H1 (cell line): ENCODE measurements at regions not wholly inside any gene's neighbourhood (a gene's known extent, or its start where the extent isn't known, plus 50 kb on each side); places are given as distances from the start of the nearest gene placed in this dataset.

Experiments used
- TF ChIP-seq, protein P1 (sequence below): IDR thresholded peaks from 2 replicates; pipeline ENCODE4 v1.6.1; 2011; ENCODE audit warnings: low read length, improper control_type of control experiment

DNA sequence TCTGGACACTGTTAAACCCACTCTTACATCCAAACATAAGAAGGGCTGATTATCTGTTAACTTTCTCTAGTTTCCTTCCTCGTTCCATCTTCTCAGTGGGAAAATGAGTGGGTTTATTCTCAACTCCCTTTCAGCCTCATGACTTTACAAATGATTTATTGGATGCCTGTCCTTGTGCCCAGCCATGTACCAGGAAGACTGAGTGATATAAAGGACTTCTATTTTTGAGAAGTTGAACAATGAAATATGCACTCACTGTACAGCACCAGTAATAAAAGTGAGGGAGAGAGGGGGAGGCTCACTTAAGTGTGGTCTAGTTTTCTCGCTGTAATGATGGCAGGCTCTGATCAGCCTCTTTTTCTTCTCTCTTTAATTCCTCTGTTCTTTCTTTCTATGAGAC lies 277.6 kb downstream of the SMARCA2 start (continued):
- TF ChIP-seq, protein P1, sequence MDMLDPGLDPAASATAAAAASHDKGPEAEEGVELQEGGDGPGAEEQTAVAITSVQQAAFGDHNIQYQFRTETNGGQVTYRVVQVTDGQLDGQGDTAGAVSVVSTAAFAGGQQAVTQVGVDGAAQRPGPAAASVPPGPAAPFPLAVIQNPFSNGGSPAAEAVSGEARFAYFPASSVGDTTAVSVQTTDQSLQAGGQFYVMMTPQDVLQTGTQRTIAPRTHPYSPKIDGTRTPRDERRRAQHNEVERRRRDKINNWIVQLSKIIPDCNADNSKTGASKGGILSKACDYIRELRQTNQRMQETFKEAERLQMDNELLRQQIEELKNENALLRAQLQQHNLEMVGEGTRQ, result no peak
